ENCODE measurements at regions not wholly inside any gene's neighbourhood (a gene's known extent, or its start where the extent isn't known, plus 50 kb on each side); places are given as distances from the start of the nearest gene placed in this dataset.

- TF ChIP-seq POLR2A (conservative IDR thresholded peaks at IDR 0.05): no peak
- TF ChIP-seq SNRNP70 (optimal IDR thresholded peaks at IDR 0.05; ENCODE audit: low read depth, low read length): no peak
- TF ChIP-seq MAX (CRISPR knock-in tag; IDR thresholded peaks at IDR 0.05): no peak
- no peak for TF ChIP-seq ZBTB49 (CRISPR knock-in tag; IDR thresholded peaks at IDR 0.05; ENCODE audit: borderline replicate concordance)
- no peak for TF ChIP-seq POLR3A (IDR thresholded peaks at IDR 0.05; ENCODE audit: borderline replicate concordance, extremely low read depth, insufficient read depth, insufficient read length)
- TF ChIP-seq SREBF2 (CRISPR knock-in tag; IDR thresholded peaks at IDR 0.05): no peak
- TF ChIP-seq RERE (CRISPR knock-in tag; IDR thresholded peaks at IDR 0.05; ENCODE audit: borderline replicate concordance): no peak
These were observed 82.4 kb upstream of the MBIP start for GRCh38 chr14:36402867-36403266.
